T-helper 1 cell (primary cell): ENCODE measurements at regions not wholly inside any gene's neighbourhood (a gene's known extent, or its start where the extent isn't known, plus 50 kb on each side); places are given as distances from the start of the nearest gene placed in this dataset.
"Not testable (repeated sequence)": the region's sequence is repeated elsewhere in the genome, so short reads cannot be mapped to it uniquely, and the experiment has no call there.

Experiments used
- DNase-seq, 5 donors: peaks; one replicate each; pipeline ENCODE4 v3.0.0-alpha.2; 2012 to 2020

- no peak for DNase-seq
Observed at GRCh38 chr14:25436288-25436875, 386.4 kb upstream of the STXBP6 start.

- DNase-seq, result no peak
Observed at GRCh38 chr14:25431211-25432076, 381.5 kb upstream of the STXBP6 start.

GRCh38 chr14:25430808-25431207 is 380.9 kb upstream of the STXBP6 start:
- no peak for DNase-seq

- no peak for DNase-seq
Observed at GRCh38 chr14:25412998-25413397, 363.1 kb upstream of the STXBP6 start.

- no peak for DNase-seq
Observed at GRCh38 chr14:25411781-25412757, 362.1 kb upstream of the STXBP6 start.

- DNase-seq, result no peak
Observed at GRCh38 chr14:25406818-25407217, 356.9 kb upstream of the STXBP6 start.

- DNase-seq, result peak in 2 of 5 donors; percentile 5 to 27
Observed at GRCh38 chr14:25400607-25401206, 350.8 kb upstream of the STXBP6 start.

GRCh38 chr14:25396128-25396527 is 346.2 kb upstream of the STXBP6 start:
- DNase-seq, result no peak

- no peak for DNase-seq
Observed at GRCh38 chr14:25394791-25395391, 344.9 kb upstream of the STXBP6 start.

- DNase-seq, result no peak
Observed at GRCh38 chr14:25394356-25394755, 344.4 kb upstream of the STXBP6 start.

- DNase-seq, result no peak
Observed at GRCh38 chr14:25389948-25390347, 340.0 kb upstream of the STXBP6 start.

GRCh38 chr14:25381498-25381897 is 331.6 kb upstream of the STXBP6 start:
- DNase-seq, result no peak

- DNase-seq, result no peak
Observed at GRCh38 chr14:25375639-25376038, 325.7 kb upstream of the STXBP6 start.

- no peak for DNase-seq
Observed at GRCh38 chr14:25371068-25371467, 321.1 kb upstream of the STXBP6 start.

GRCh38 chr14:25370057-25370456 is 320.1 kb upstream of the STXBP6 start:
- not testable (repeated sequence) for DNase-seq

- no peak for DNase-seq
Observed at GRCh38 chr14:25358330-25358729, 308.4 kb upstream of the STXBP6 start.

- no peak for DNase-seq
Observed at GRCh38 chr14:25351269-25351668, 301.3 kb upstream of the STXBP6 start.

GRCh38 chr14:25350802-25351201 is 300.9 kb upstream of the STXBP6 start:
- no peak for DNase-seq

- no peak for DNase-seq
Observed at GRCh38 chr14:25350021-25350420, 300.1 kb upstream of the STXBP6 start.

GRCh38 chr14:25349269-25349668 is 299.3 kb upstream of the STXBP6 start:
- no peak for DNase-seq

- DNase-seq, result no peak
Observed at GRCh38 chr14:25340882-25341281, 290.9 kb upstream of the STXBP6 start.

- DNase-seq, result no peak
Observed at GRCh38 chr14:25322784-25323183, 272.8 kb upstream of the STXBP6 start.
